GM12872 (cell line): ENCODE measurements at regions not wholly inside any gene's neighbourhood (a gene's known extent, or its start where the extent isn't known, plus 50 kb on each side); places are given as distances from the start of the nearest gene placed in this dataset.
A peak's percentile ranks its signal among the peaks of the same experiment; 100 is the strongest.

Experiments
- TF ChIP-seq, protein P1 (sequence below): IDR thresholded peaks from 3 replicates; pipeline ENCODE4 v1.5.1; 2011; ENCODE audit warnings: low read depth, mild to moderate bottlenecking, low read length, moderate library complexity; ENCODE audit not compliant: insufficient read depth

DNA sequence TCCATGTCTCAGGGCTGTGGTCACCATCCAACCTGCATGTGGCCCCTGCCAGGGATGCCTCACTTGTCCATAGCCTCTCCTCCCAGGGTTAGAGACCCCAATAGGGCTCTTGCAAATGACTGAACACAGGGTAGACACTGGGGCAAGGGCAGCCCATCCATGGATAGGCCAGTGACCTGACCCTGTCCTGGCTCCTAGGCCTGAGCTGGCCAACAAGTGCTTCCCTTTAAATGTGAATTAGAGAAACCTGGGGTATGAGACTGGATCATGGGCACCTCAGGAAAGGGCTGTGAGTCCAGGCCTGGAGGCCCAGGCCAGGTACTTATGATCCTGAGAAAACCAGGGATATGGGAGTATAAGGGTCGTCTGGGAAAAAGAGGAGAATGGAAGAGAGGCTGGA, 64.5 kb downstream of the COPS8 start:
- TF ChIP-seq, protein P1, sequence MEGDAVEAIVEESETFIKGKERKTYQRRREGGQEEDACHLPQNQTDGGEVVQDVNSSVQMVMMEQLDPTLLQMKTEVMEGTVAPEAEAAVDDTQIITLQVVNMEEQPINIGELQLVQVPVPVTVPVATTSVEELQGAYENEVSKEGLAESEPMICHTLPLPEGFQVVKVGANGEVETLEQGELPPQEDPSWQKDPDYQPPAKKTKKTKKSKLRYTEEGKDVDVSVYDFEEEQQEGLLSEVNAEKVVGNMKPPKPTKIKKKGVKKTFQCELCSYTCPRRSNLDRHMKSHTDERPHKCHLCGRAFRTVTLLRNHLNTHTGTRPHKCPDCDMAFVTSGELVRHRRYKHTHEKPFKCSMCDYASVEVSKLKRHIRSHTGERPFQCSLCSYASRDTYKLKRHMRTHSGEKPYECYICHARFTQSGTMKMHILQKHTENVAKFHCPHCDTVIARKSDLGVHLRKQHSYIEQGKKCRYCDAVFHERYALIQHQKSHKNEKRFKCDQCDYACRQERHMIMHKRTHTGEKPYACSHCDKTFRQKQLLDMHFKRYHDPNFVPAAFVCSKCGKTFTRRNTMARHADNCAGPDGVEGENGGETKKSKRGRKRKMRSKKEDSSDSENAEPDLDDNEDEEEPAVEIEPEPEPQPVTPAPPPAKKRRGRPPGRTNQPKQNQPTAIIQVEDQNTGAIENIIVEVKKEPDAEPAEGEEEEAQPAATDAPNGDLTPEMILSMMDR, result no peak

GRCh38 chr2:237150831-237151375, 65.2 kb downstream of the COPS8 start:
- TF ChIP-seq, protein P1, result no peak

DNA sequence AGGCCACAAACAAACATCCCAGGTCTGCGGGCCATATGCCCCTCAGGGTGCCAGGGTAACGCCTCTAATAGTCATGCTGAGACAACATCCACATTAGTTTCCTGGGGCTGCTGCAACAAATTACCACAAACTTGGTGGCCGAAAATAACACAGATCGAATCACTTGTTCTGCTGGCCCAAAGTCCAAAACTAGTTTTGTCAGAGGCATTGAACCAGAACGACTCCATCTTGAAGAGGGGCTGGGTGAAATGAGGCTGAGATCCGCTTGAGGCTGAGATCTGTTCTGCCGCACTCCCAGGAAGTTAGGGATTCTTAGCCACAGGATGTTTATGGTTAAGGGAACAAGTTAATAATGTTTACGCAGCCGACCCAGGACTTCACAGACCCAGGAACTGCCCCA, 66.7 kb downstream of the COPS8 start:
- TF ChIP-seq, protein P1, result no peak

DNA sequence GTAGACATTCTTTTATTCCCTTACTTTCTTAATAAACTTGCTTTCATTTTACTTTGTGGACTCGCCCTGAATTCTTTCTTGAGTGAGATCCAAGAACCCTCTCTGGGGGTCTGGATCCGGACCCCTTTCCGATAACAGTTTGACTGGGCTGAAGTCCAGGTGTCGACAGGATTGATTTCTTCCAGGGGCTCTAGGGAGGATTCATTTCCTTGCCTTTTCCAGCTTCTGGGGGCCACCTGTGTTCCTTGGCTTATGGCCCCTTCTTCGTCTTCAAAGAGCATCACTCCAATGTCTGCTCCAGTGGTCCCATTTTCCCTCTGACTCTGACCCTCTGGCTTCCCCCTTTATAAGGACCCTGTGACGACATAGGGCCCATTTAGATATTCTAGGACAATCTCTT, 67.5 kb downstream of the COPS8 start:
- TF ChIP-seq, protein P1, result no peak

- TF ChIP-seq, protein P1, result peak; percentile 78
Observed at GRCh38 chr2:237154082-237154638, 68.5 kb downstream of the COPS8 start.

- TF ChIP-seq, protein P1, result no peak
Observed at GRCh38 chr2:237154884-237155851, 69.5 kb downstream of the COPS8 start.

DNA sequence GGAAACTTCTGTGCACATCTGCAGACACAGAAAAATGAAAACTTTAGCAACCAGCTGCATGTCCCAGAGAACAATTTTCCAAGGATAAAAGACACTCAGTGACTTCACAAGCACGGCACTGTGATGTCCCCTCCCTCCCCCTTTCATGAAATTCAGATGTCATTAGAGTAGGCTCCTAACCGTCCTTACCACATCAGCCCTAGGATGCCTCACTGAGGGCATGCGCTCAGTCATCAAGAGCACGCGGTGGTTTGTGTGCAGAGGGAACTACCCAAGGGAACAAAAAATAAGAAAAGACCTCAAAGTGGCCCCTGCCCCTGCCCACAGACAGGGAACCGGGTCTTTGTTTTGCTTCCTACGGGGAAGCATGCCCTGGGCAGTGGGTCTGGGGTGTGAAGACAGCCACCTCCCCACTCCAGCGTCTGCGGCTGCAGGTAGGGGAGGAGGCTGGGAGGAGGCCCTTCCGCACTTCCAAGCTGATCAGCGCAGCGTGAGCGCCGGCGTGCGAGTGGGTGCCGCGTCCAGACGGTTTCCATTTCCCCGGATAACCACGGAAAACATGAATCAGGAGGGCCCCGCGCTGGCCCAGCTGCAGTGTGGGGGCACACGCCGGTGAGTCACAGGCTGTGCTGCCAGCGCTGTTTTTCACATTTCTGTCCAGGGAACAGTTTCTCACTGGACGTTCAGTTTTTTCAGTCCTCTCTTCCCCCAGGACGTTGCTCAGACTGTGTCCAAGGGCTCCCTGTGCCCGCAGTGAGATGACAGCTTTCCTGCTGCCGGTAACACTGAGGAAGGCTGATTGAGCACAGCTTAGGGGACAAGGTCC, 70.6 kb downstream of the COPS8 start:
- TF ChIP-seq, protein P1, result no peak
